Gastrocnemius medialis (tissue), 4 donors: ENCODE measurements at regions not wholly inside any gene's neighbourhood (a gene's known extent, or its start where the extent isn't known, plus 50 kb on each side); places are given as distances from the start of the nearest gene placed in this dataset.

ENCODE experiments used
- CTCF ChIP-seq, 5 experiments: fragments of 450-650 bp in 3 of 5; fragments of 200-600 bp in 2 of 5; sonication (generic) in 2 of 5; IDR thresholded peaks in 4 of 5; conservative IDR thresholded peaks in 1 of 5; 1 replicate in 4 of 5; 2 replicates in 1 of 5; pipeline ENCODE4 v1.5.1; 2016 to 2019; ENCODE audit warnings: antibody characterized with exemption in 5 of 5, mild to moderate bottlenecking in 3 of 5, moderate library complexity in 3 of 5
- POLR2A ChIP-seq, 2 donors: fragments of 450-650 bp; IDR thresholded peaks; one replicate each; pipeline ENCODE4 v1.6.1; 2017; ENCODE audit warnings: antibody characterized with exemption in 2 of 2, mild to moderate bottlenecking in 2 of 2, moderate library complexity in 2 of 2

GRCh38 chr12:75662511-75663159 is 151.2 kb upstream of the KRR1 start:
- TF ChIP-seq CTCF (IDR thresholded peaks at IDR 0.05 in 4 of 5, conservative IDR thresholded peaks at IDR 0.05 in 1 of 5) (no peak), POLR2A (IDR thresholded peaks at IDR 0.05) (no peak)
